ENCODE measurements at regions not wholly inside any gene's neighbourhood (a gene's known extent, or its start where the extent isn't known, plus 50 kb on each side); places are given as distances from the start of the nearest gene placed in this dataset.
"Not testable (repeated sequence)": the region's sequence is repeated elsewhere in the genome, so short reads cannot be mapped to it uniquely, and the experiment has no call there.

DNA sequence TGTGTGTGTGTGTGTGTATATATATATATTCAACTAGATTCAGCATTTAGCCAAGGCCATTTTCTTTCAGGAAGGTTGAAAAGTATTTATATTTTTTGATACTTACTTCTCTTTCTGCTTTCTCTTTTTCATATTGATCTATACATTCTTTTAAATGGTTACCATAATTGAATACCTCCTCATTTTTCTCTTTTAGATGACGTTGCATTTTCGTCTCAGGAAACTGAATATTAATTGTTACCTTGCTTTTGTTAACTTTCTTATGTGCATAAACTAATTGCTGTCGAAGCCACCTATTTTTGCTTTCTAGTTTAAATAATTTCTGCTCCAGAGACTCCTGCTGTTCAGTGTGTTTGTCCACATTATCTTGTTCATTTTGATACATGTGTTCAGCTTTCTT lies 225.4 kb upstream of the POTED start:
- FAIRE-seq; H3K4me2 ChIP-seq; H3K4me1 ChIP-seq; H3K4me3 ChIP-seq; ATAC-seq; POLR2A ChIA-PET; H3K27ac ChIP-seq; DNase-seq (ENCODE audit: low read depth in 1 of 2, low spot score in 1 of 2); CTCF ChIA-PET; H3K9me3 ChIP-seq: not testable (repeated sequence)
- peak; percentile 60 for TF ChIP-seq MAFK (IDR thresholded peaks at IDR 0.05; ENCODE audit: partially characterized antibody)
- 2% methylated on average over 3 of the region's 3 CpGs for WGBS (ENCODE audit: missing lambda C conversion rate)

DNA sequence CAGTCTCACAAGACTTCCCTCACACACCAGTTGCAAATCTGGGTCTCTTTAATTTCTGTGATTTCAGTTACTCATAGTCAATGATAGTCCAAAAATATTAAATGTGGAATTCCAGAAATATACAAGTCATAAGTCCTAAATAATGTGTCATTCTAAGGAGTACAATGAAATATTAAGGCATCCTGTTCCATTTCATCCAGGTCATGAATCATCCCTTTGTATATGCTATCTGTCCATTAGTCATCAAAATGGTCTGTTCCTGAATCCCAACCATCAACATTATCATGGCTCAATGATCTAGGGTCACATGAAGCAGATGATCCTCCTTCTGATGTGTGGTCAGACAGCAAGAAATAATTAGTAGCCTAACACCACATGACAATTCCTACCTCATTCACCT lies 200.4 kb upstream of the POTED start:
- H3K27ac ChIP-seq; DNase-seq (ENCODE audit: low read depth in 1 of 2, low spot score in 1 of 2); ATAC-seq; H3K9me3 ChIP-seq; CTCF ChIA-PET; H3K4me3 ChIP-seq; H3K4me1 ChIP-seq; FAIRE-seq; H3K4me2 ChIP-seq; POLR2A ChIA-PET: not testable (repeated sequence)

DNA sequence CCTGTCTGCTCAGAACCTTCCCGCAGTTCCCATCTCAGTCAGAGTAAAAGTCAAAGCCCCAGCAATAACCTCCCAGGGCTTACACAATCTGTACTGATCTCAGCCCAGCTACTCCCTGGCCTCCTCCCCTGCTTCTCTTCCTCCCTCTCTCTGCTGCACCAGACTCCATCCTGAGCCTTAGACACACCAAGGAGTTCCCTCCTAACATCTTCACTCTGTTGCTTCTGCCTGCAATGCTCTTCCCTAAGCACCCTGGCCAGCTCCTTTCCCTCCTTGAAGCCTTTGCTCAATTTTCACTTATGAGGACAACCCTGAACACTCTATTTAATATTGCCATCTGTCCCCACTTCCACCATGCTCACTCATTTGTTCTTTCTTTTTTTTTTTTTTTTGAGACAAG lies 173.7 kb upstream of the POTED start:
- CTCF ChIA-PET; H3K4me2 ChIP-seq; POLR2A ChIA-PET; H3K4me1 ChIP-seq; ATAC-seq; H3K4me3 ChIP-seq; H3K9me3 ChIP-seq; H3K27ac ChIP-seq; FAIRE-seq; DNase-seq (ENCODE audit: low read depth in 1 of 2, low spot score in 1 of 2): not testable (repeated sequence)
- WGBS (ENCODE audit: missing lambda C conversion rate): 0% methylated on average over 1 of the region's 1 CpG

DNA sequence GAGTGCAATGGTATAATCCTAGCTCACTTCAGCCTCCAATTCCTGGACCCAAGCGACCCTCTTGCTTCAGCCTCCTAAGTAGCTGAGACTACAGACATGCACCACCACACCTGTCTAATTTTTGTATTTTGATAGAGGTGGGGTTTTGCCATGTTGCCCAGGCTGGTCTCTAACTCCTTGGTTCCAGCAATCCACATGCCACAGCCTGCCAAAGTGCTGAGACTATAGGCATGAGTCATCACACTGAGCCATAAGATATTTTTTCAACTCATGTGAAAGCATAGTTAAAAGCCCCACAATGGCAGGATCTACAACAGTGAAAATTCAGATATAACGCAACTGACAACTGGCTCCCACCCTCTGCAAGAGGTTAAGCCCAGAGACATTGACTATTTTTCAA lies 161.8 kb upstream of the POTED start:
- not testable (repeated sequence) for H3K4me3 ChIP-seq, FAIRE-seq
- 0% methylated on average over 2 of the region's 2 CpGs for WGBS (ENCODE audit: missing lambda C conversion rate)

DNA sequence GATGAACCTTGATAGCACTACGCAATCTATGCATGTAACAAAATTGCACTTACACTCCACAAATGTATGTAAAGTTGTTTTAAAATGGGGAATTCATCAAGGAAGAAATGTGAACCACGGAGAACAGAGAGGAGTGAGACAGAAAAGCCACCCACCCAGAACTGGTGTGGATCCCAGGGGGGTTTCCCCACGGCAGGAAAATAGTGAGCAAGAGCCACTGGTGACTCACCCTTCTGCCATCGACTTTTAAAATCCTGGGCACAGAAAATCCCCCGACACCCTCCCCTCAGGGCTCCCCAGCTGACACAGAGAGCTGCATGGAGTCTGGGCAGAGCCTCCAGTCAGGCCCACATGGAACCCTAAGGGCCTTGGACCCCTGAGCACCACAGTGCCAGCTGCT lies 146.0 kb upstream of the POTED start:
- H3K4me3 ChIP-seq; CTCF ChIA-PET; POLR2A ChIA-PET; H3K4me2 ChIP-seq; ATAC-seq; DNase-seq (ENCODE audit: low read depth in 1 of 2, low spot score in 1 of 2); H3K27ac ChIP-seq; H3K4me1 ChIP-seq; H3K9me3 ChIP-seq; FAIRE-seq: not testable (repeated sequence)
- WGBS (ENCODE audit: missing lambda C conversion rate): 5% methylated on average over 5 of the region's 5 CpGs

More for the DNA sequence above, 161.8 kb upstream of the POTED start:
- H3K9me3 ChIP-seq; POLR2A ChIA-PET; H3K27ac ChIP-seq; H3K4me2 ChIP-seq; ATAC-seq; DNase-seq (ENCODE audit: low read depth in 1 of 2, low spot score in 1 of 2); CTCF ChIA-PET; H3K4me1 ChIP-seq: not testable (repeated sequence)

Small RNA genes lying in the stretch of these regions (small RNA-seq; reads per million reads assigned to genes)
- 0 reads per million in 6 experiments for gene MIR3156-3

All from A549 (cell line).